H1 (cell line): ENCODE measurements at regions not wholly inside any gene's neighbourhood (a gene's known extent, or its start where the extent isn't known, plus 50 kb on each side); places are given as distances from the start of the nearest gene placed in this dataset.

Experiments used
- CTCF ChIA-PET: fragments of 300-600 bp; sonication (Branson Sonifier 250); formaldehyde crosslinking; loops from one replicate; lab custom pipeline; 2021; ENCODE audit not compliant: partially characterized antibody; lab: Charles Lee
- POLR2A ChIA-PET: fragments of 300-600 bp; sonication (Branson Sonifier 250); formaldehyde crosslinking; loops from one replicate; lab custom pipeline; 2021; ENCODE audit warnings: inconsistent platforms; ENCODE audit not compliant: partially characterized antibody; lab: Charles Lee
- DNase-seq, 2 experiments: peaks; one replicate each; pipeline versions ENCODE4 v3.0.0 to v3.0.0-alpha.2; 2010 to 2022; ENCODE audit warnings: low spot score in 2 of 2, low read depth in 1 of 2, mixed read lengths in 1 of 2
- FAIRE-seq: peaks from 2 replicates; lab custom pipeline; 2011; peaks lifted over from hg19 to GRCh38; lab: Jason Lieb, UNC
- H2AFZ ChIP-seq: 2 replicates; pipeline ENCODE4 v1.8.1; 2012; ENCODE audit warnings: low read length, inconsistent platforms
- H2AK5ac ChIP-seq: 2 replicates; pipeline ENCODE4 v1.6.1; 2013; ENCODE audit warnings: low read depth, low read length
- H2BK120ac ChIP-seq: replicated peaks from 2 replicates; pipeline ENCODE3; 2013; ENCODE audit warnings: low read depth, low read length, inconsistent platforms
- H2BK12ac ChIP-seq: 2 replicates; pipeline ENCODE4 v1.6.1; 2013; ENCODE audit warnings: low read depth, low read length
- H2BK15ac ChIP-seq: 2 replicates; pipeline ENCODE4 v1.6.1; 2013; ENCODE audit warnings: low read length
- H2BK20ac ChIP-seq: 2 replicates; pipeline ENCODE4 v1.6.1; 2013; ENCODE audit warnings: low read length
- H2BK5ac ChIP-seq: 2 replicates; pipeline ENCODE4 v1.6.1; 2013; ENCODE audit warnings: low read depth, low read length
- H3K14ac ChIP-seq: 2 replicates; pipeline ENCODE4 v1.6.1; 2013; ENCODE audit warnings: inconsistent platforms; ENCODE audit not compliant: insufficient read length
- H3K18ac ChIP-seq: 2 replicates; pipeline ENCODE4 v1.6.1; 2013; ENCODE audit warnings: low read length; ENCODE audit errors: extremely low read depth
- H3K23ac ChIP-seq: 2 replicates; pipeline ENCODE4 v1.6.1; 2013; ENCODE audit warnings: inconsistent platforms; ENCODE audit not compliant: insufficient read length
- H3K23me2 ChIP-seq: 2 replicates; pipeline ENCODE4 v1.6.1; 2013; ENCODE audit warnings: low read depth, low read length
- H3K27ac ChIP-seq: 2 replicates; pipeline ENCODE4 v1.6.1; 2011; ENCODE audit warnings: low read depth, low read length, inconsistent platforms
- H3K27me3 ChIP-seq, 4 experiments: replicated peaks in 1 of 4; 1 replicate in 1 of 4; 2 replicates in 3 of 4; pipeline versions ENCODE4 v1.6.1 to v1.8.1; 2011 to 2013; ENCODE audit warnings: low read length in 3 of 4, mild to moderate bottlenecking in 3 of 4, inconsistent platforms in 2 of 4, mixed read lengths in 2 of 4, moderate library complexity in 1 of 4; ENCODE audit not compliant: control insufficient read depth in 3 of 4, insufficient read depth in 3 of 4; ENCODE audit errors: extremely low read depth in 1 of 4
- H3K36me3 ChIP-seq, 4 experiments: 2 replicates each; pipeline versions ENCODE4 v1.6.1 to v1.8.1; 2011 to 2013; ENCODE audit warnings: mild to moderate bottlenecking in 4 of 4, low read length in 3 of 4, moderate library complexity in 2 of 4, control low read depth in 1 of 4, inconsistent platforms in 1 of 4; ENCODE audit not compliant: insufficient read depth in 4 of 4, control insufficient read depth in 2 of 4
- H3K4ac ChIP-seq: replicated peaks from 2 replicates; pipeline ENCODE3; 2013; ENCODE audit warnings: low read length, low read depth, mixed read lengths, inconsistent platforms; ENCODE audit not compliant: insufficient read length
- H3K4me1 ChIP-seq, 4 experiments: replicated peaks in 1 of 4; 1 replicate in 1 of 4; 2 replicates in 3 of 4; pipeline versions ENCODE4 v1.6.1 to v1.8.1; 2011 to 2013; ENCODE audit warnings: low read length in 3 of 4, inconsistent platforms in 2 of 4, mixed read lengths in 1 of 4; ENCODE audit not compliant: insufficient read depth in 4 of 4, control insufficient read depth in 3 of 4
- H3K4me2 ChIP-seq, 2 experiments: 2 replicates each; pipeline versions ENCODE4 v1.6.1 to v1.8.1; 2011 to 2013; ENCODE audit warnings: low read depth in 2 of 2, low read length in 2 of 2, control low read depth in 1 of 2, inconsistent platforms in 1 of 2, mild to moderate bottlenecking in 1 of 2; ENCODE audit not compliant: insufficient read depth in 1 of 2
- H3K4me3 ChIP-seq, 4 experiments: fragments of 200-600, 300-600 bp in 1 of 4; sonication (generic), shearing (Covaris generic), sonication (Bioruptor Twin) in 1 of 4; 2 replicates each; pipeline versions ENCODE4 v1.5.1 to v1.8.1; 2011 to 2016; ENCODE audit warnings: low read length in 4 of 4, low read depth in 3 of 4, control low read depth in 2 of 4, inconsistent platforms in 2 of 4, mild to moderate bottlenecking in 2 of 4, mixed read lengths in 1 of 4, moderate library complexity in 1 of 4; ENCODE audit not compliant: insufficient read depth in 2 of 4; ENCODE audit errors: extremely low read depth in 1 of 4
- H3K56ac ChIP-seq: replicated peaks from 2 replicates; pipeline ENCODE3; 2013; ENCODE audit warnings: low read depth, mild to moderate bottlenecking, mixed read lengths, low read length, inconsistent platforms; ENCODE audit not compliant: insufficient read length
- H3K79me1 ChIP-seq: 2 replicates; pipeline ENCODE4 v1.6.1; 2013; ENCODE audit warnings: low read depth, low read length, control low read depth
- H3K79me2 ChIP-seq, 2 experiments: 2 replicates each; pipeline versions ENCODE4 v1.6.1 to v1.8.1; 2012 to 2013; ENCODE audit warnings: low read length in 2 of 2, mild to moderate bottlenecking in 2 of 2, inconsistent platforms in 1 of 2; ENCODE audit not compliant: insufficient read depth in 2 of 2, control insufficient read depth in 1 of 2
- H3K9ac ChIP-seq, 4 experiments: replicated peaks in 1 of 4; 1 replicate in 1 of 4; 2 replicates in 3 of 4; pipeline versions ENCODE4 v1.6.1 to v1.8.1; 2011 to 2013; ENCODE audit warnings: low read depth in 3 of 4, low read length in 3 of 4, control low read depth in 2 of 4, mild to moderate bottlenecking in 2 of 4, moderate library complexity in 2 of 4, inconsistent platforms in 1 of 4; ENCODE audit errors: extremely low read depth in 1 of 4
- H3K9me3 ChIP-seq, 2 experiments: 2 replicates each; pipeline versions ENCODE4 v1.6.1 to v1.8.1; 2012 to 2013; ENCODE audit warnings: mild to moderate bottlenecking in 2 of 2, moderate library complexity in 2 of 2, control low read depth in 1 of 2, inconsistent platforms in 1 of 2, low read depth in 1 of 2, low read length in 1 of 2, mixed read lengths in 1 of 2; ENCODE audit not compliant: insufficient read depth in 2 of 2
- H4K20me1 ChIP-seq, 2 experiments: replicated peaks in 1 of 2; 2 replicates each; pipeline versions ENCODE3 to v1.8.1; 2011 to 2013; ENCODE audit warnings: inconsistent platforms in 2 of 2, low read length in 2 of 2, mild to moderate bottlenecking in 1 of 2; ENCODE audit not compliant: insufficient read depth in 2 of 2, control insufficient read depth in 1 of 2
- H4K5ac ChIP-seq: 2 replicates; pipeline ENCODE4 v1.6.1; 2013; ENCODE audit warnings: low read length, low read depth, mixed read lengths, inconsistent platforms; ENCODE audit not compliant: insufficient read length
- H4K8ac ChIP-seq: 2 replicates; pipeline ENCODE4 v1.8.0; 2013; ENCODE audit warnings: mild to moderate bottlenecking, moderate library complexity, low read length, inconsistent platforms; ENCODE audit not compliant: insufficient read depth; ENCODE audit errors: extremely low read depth
- H4K91ac ChIP-seq: replicated peaks from 2 replicates; pipeline ENCODE3; 2013; ENCODE audit warnings: low read length, mixed read lengths, inconsistent platforms; ENCODE audit not compliant: insufficient read length
- ASH2L ChIP-seq: fragments of 200-600, 300-600 bp; sonication (generic); IDR thresholded peaks from one replicate; pipeline ENCODE4 v1.7.1; 2017; ENCODE audit warnings: low read length
- POLR2A ChIP-seq, 2 experiments: IDR thresholded peaks; 1 replicate in 1 of 2; 2 replicates in 1 of 2; pipeline ENCODE4 v1.6.1; 2011; ENCODE audit warnings: low read depth in 2 of 2, low read length in 2 of 2, mild to moderate bottlenecking in 2 of 2; ENCODE audit errors: control extremely low read depth in 1 of 2
- WGBS, 2 experiments: shearing (Covaris generic) in 1 of 2; methylation state at CpG; one replicate each; pipeline versions ENCODE4 v1.1.6 to v1.1.7; 2013 to 2015; ENCODE audit warnings: low lambda C conversion rate in 2 of 2, mixed read lengths in 2 of 2, inconsistent platforms in 1 of 2, low coverage in 1 of 2, missing lambda C conversion rate in 1 of 2; ENCODE audit not compliant: insufficient replicate concordance in 2 of 2, insufficient coverage in 1 of 2, insufficient read length in 1 of 2; ENCODE audit errors: extremely low coverage in 1 of 2, missing lambda C conversion rate in 1 of 2; 5-methylcytosine and 5-hydroxymethylcytosine counted together

GRCh38 chr4:72994670-72995069 is 74.8 kb downstream of the COX18 start:
- Histone ChIP-seq H4K5ac (no peak overlapping the region), H2BK120ac (no peak overlapping the region), H3K4me2 (no peak overlapping the region), H2BK5ac (no peak overlapping the region), H3K36me3 (no peaks in the 10 kb centered on the region), H3K18ac (no peak overlapping the region), H4K20me1 (no peaks in the 10 kb centered on the region), H2BK15ac (no peak overlapping the region), H2BK20ac (no peak overlapping the region), H3K56ac (no peak overlapping the region), H2AK5ac (no peak overlapping the region), H3K4me3 (no peak overlapping the region), H4K91ac (no peak overlapping the region), H3K23ac (no peak overlapping the region), H3K9ac (no peak overlapping the region), H2BK12ac (no peak overlapping the region), H4K8ac (no peak overlapping the region), H3K79me1 (no peaks in the 10 kb centered on the region), H3K79me2 (no peaks in the 10 kb centered on the region), H3K4ac (no peak overlapping the region), H2AFZ (0 out of 2 replicates have a peak overlapping the region, but pooled peaks have one; percentile 79), H3K14ac (no peak overlapping the region), H3K4me1 (0 out of 7 replicates have a peak, but pooled peaks cover 0 to 4% (median 0%) of the 10 kb centered on the region in 4 experiments), H3K27ac (no peak overlapping the region), H3K9me3 (no peaks in the 10 kb centered on the region), H3K27me3 (no peaks in the 10 kb centered on the region), H3K23me2 (no peaks in the 10 kb centered on the region)
- WGBS, 2 experiments: 77% methylated on average over 3 of the region's 3 CpGs; no CpG with 5 or more reads in 1 of the 2 experiments
- DNase-seq (no peak), FAIRE-seq (no peak)
- TF ChIP-seq ASH2L (no peak), POLR2A (IDR thresholded peaks at IDR 0.05; ENCODE audit: control extremely low read depth in 1 of 2, low read depth in 2 of 2, low read length in 2 of 2) (no peak)
- CTCF ChIA-PET: interaction anchor here (0.8 kb wide), 1 partner anchor 292 kb away, joined by 3 read pairs; no protein-coding TSS in a partner anchor
- POLR2A ChIA-PET: no interaction called here
